ENCODE measurements at regions not wholly inside any gene's neighbourhood (a gene's known extent, or its start where the extent isn't known, plus 50 kb on each side); places are given as distances from the start of the nearest gene placed in this dataset.

DNA sequence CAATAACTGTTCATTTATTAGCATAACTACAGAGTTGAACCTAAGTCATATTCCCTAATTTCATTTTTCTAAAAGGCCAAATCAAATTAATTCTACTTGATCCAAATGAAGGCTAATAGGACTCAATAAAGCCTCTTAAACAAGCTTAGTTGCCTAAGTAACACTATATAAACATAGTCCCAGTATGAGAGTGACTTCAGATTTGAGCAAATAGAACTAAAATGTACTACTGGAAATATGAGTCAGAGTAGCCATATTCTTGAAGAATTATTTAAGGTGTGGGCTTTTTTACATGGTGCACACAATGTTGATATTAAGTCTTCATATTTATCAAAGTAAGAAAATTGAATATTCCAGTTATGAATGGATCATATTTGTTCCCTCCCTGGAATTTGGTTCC is 872.3 kb downstream of the MAT2B start:
- no peak for DNase-seq (ENCODE audit: low spot score)
- TF ChIP-seq, protein P1, sequence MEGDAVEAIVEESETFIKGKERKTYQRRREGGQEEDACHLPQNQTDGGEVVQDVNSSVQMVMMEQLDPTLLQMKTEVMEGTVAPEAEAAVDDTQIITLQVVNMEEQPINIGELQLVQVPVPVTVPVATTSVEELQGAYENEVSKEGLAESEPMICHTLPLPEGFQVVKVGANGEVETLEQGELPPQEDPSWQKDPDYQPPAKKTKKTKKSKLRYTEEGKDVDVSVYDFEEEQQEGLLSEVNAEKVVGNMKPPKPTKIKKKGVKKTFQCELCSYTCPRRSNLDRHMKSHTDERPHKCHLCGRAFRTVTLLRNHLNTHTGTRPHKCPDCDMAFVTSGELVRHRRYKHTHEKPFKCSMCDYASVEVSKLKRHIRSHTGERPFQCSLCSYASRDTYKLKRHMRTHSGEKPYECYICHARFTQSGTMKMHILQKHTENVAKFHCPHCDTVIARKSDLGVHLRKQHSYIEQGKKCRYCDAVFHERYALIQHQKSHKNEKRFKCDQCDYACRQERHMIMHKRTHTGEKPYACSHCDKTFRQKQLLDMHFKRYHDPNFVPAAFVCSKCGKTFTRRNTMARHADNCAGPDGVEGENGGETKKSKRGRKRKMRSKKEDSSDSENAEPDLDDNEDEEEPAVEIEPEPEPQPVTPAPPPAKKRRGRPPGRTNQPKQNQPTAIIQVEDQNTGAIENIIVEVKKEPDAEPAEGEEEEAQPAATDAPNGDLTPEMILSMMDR (IDR thresholded peaks at IDR 0.05; ENCODE audit: extremely low read depth, missing control alignments), result no peak

DNA sequence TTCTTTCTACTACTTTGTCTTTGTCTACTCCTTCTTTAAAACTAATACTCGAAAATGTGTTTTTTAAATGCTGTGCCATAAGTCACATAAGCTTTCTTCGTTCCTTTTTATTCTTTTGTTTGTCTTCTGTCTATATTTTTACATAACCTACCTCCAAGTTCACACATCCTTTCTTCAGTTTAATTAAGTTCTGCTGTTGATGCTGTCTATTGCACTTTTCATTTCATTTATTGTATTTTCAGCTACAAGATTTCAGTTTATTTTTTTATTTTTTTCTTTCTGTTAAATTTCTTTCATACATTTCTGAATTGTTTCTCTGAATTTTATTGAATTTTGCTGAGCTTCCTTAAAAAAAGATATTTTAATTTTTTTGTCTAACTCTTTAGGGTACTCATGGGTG is 878.2 kb downstream of the MAT2B start:
- no peak for DNase-seq (ENCODE audit: low spot score)

DNA sequence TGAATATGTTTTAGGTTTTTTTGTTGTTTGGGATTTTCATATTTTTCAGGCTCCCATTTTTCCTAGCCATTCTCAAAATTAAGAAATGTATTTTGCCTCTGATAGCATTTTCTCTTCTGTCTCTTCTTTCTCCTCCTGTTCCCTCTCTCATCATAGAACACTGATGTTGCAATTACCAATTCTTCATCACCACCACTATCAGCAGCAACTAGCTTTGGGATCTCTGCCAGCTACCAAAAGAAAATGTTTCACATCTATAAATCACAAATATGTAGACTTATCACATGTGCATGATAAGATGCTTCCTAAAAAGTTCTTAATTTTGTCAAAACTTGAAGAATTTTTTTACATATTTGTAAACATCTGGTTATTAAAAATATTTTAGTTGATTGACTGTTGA is 887.1 kb downstream of the MAT2B start:
- TF ChIP-seq, protein P1 (IDR thresholded peaks at IDR 0.05; ENCODE audit: extremely low read depth, missing control alignments), result no peak

More for the DNA sequence above, 878.2 kb downstream of the MAT2B start:
- TF ChIP-seq, protein P1 (IDR thresholded peaks at IDR 0.05; ENCODE audit: extremely low read depth, missing control alignments), result no peak

DNA sequence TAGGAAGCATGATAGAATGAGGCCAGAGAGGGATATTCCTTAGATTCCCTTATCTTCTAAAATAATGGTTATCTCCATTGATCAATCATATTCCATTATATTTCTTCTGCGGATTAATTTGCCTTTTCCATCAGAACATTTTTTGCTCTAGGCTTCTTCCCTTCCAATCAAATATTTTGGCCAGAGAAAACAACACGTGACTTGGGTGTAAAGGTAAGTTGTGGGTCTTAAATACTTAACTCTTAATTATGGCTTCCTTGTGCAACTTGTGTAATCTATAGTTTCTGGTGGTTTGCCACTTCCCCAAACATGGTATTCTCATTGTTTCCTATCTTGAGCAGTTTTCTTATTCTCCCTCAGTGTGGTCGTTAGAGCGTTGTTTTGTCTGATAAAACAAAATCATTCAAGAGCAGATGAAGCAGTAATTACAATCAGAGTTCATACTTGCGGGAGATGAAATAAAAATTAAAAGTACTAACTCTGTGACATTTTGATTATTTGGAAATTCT is 889.3 kb downstream of the MAT2B start:
- no peak for DNase-seq (ENCODE audit: low spot score)

More for the DNA sequence above, 887.1 kb downstream of the MAT2B start:
- DNase-seq (ENCODE audit: low spot score), result no peak

DNA sequence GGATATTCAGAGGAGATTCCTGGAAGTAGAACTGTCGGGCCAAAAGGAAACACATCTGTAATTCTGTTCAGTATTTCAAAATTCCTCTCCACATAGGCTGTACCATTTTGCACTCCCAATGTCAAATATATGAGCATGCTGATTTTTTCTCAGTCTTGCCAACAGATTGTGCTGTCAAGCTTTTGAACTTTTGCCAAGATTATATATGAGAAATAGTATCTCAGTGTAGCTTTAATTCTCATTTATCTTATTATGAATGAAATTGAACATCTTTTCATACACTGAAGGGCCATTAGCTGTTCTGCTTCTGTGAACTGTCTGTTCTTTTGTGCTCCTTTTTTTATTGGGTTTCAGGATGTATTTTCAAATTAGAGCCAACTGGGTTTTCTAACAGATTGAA is 907.1 kb downstream of the MAT2B start:
- no peak for DNase-seq (ENCODE audit: low spot score)
- TF ChIP-seq, protein P1 (IDR thresholded peaks at IDR 0.05; ENCODE audit: extremely low read depth, missing control alignments), result no peak

More for the DNA sequence above, 889.3 kb downstream of the MAT2B start:
- TF ChIP-seq, protein P1 (IDR thresholded peaks at IDR 0.05; ENCODE audit: extremely low read depth, missing control alignments), result no peak

DNA sequence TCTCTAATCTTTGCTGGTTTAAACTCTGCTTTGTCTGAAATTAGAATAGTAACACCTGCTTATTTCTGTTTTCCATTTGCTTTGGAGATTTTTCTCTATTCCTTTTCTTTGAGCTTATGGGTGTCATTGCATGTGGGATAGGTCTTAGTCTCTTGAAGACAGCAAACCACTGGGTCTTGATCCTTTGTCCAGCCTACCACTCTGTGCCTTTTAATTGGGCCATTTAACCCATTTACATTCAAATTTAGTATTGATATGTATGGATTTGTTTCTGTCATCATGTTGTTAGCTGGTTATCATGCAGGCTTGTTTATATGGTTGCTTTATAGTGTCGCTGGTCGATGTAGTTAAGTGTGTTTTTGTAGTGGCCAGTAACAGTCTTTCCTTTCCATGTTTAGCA is 914.7 kb downstream of the MAT2B start:
- no peak for DNase-seq (ENCODE audit: low spot score)
- TF ChIP-seq, protein P1 (IDR thresholded peaks at IDR 0.05; ENCODE audit: extremely low read depth, missing control alignments), result no peak

DNA sequence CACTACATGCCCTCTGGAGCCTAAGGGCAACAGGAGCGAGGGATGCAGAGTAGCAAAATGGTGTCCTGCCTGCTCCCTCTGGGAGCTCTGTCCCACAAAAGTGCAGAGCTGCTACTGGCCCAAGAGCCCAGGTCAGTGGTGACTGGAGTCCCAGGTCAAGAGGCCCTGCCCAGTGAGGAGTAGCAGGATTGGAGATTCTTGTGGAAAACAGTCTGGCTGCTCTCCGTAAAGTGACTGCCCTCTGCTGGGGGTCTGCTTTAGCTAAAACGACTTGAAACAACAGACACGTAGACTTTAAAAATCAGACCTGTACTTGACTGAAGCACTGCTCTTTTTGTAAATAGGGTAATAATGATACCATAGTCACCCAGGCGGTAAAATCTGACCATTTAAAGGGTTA is 917.0 kb downstream of the MAT2B start:
- TF ChIP-seq, protein P1 (IDR thresholded peaks at IDR 0.05; ENCODE audit: extremely low read depth, missing control alignments), result no peak
- DNase-seq (ENCODE audit: low spot score), result no peak
